ENCODE measurements at regions not wholly inside any gene's neighbourhood (a gene's known extent, or its start where the extent isn't known, plus 50 kb on each side); places are given as distances from the start of the nearest gene placed in this dataset.

GRCh38 chr3:153921826-153922225, 199.4 kb upstream of the ARHGEF26 start:
- no peak for TF ChIP-seq POLR2A (IDR thresholded peaks at IDR 0.05; ENCODE audit: low read length)
- no peak for TF ChIP-seq GATA1 (IDR thresholded peaks at IDR 0.05; ENCODE audit: low read depth, low read length)
